Esophagus muscularis mucosa (tissue), 4 donors: ENCODE measurements at regions not wholly inside any gene's neighbourhood (a gene's known extent, or its start where the extent isn't known, plus 50 kb on each side); places are given as distances from the start of the nearest gene placed in this dataset.

Source experiments
- DNase-seq: peaks from one replicate; pipeline ENCODE4 v3.0.0-alpha.2; 2017; ENCODE audit errors: extremely low spot score
- H3K27ac ChIP-seq, 4 donors: fragments of 200-600 bp; sonication (generic); replicated peaks in 1 of 4; 1 replicate in 3 of 4; 2 replicates in 1 of 4; pipeline ENCODE4 v1.5.1; 2016 to 2019; ENCODE audit warnings: mild to moderate bottlenecking in 1 of 4
- H3K27me3 ChIP-seq, 4 donors: fragments of 200-600 bp; sonication (generic); one replicate each; pipeline versions ENCODE4 v1.5.1 to v1.6.0; 2016 to 2019
- H3K36me3 ChIP-seq, 4 donors: fragments of 200-600 bp; sonication (generic); one replicate each; pipeline ENCODE4 v1.5.1; 2016 to 2019
- H3K4me1 ChIP-seq, 4 donors: fragments of 200-600 bp; sonication (generic); one replicate each; pipeline ENCODE4 v1.5.1; 2016 to 2019
- H3K4me3 ChIP-seq, 4 donors: fragments of 200-600 bp; sonication (generic); 1 replicate in 2 of 4; 2 replicates in 2 of 4; pipeline ENCODE4 v1.5.1; 2016 to 2019; ENCODE audit warnings: mild to moderate bottlenecking in 4 of 4, moderate library complexity in 1 of 4
- H3K9me3 ChIP-seq, 4 donors: fragments of 200-600 bp; sonication (generic); 1 replicate in 3 of 4; 2 replicates in 1 of 4; pipeline ENCODE4 v1.5.1; 2016 to 2019
- CTCF ChIP-seq, 3 experiments: fragments of 200-600 bp in 2 of 3; fragments of 450-650 bp in 1 of 3; sonication (generic) in 2 of 3; IDR thresholded peaks; one replicate each; pipeline ENCODE4 v1.5.1; 2017 to 2019; ENCODE audit warnings: antibody characterized with exemption in 3 of 3, mild to moderate bottlenecking in 2 of 3, moderate library complexity in 1 of 3
- EP300 ChIP-seq: sonication (generic); formaldehyde crosslinking; IDR thresholded peaks from one replicate; pipeline ENCODE4 v1.6.1; 2017; ENCODE audit warnings: antibody characterized with exemption
- POLR2A ChIP-seq: fragments of 450-650 bp; IDR thresholded peaks from one replicate; pipeline ENCODE4 v1.6.1; 2017; ENCODE audit warnings: antibody characterized with exemption, moderate library complexity, mild to moderate bottlenecking, low read depth
- POLR2AphosphoS5 ChIP-seq, 2 donors: sonication (generic); formaldehyde crosslinking; IDR thresholded peaks; one replicate each; pipeline ENCODE4 v1.6.1; 2017; ENCODE audit warnings: antibody characterized with exemption in 2 of 2
- WGBS: methylation state at CpG from one replicate; pipeline ENCODE4 v1.1.5; 2018; 5-methylcytosine and 5-hydroxymethylcytosine counted together
- intact Hi-C: fragments of 100-400 bp; cut with DNase I; formaldehyde crosslinking; loops from one replicate; pipeline ENCODE4 v1.15.1; 2023

DNA sequence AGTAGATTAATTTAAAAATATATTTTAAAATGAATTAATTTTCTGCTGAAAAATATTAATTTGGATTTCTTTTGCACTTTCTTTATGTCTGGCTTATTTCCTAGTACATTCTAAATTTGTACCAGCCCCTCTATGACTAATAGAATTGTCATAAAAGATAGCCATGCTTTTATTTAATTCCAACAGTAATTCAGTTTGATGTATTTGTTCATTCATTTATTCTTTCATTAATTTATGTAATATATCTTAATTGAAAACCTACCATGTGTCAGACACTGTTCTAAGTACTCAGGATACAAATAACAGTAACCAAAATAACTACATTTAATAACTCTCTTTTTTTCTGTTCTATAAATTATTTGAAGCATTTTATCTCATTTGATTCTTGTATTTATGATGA, 264.0 kb upstream of the CCDC179 start:
- Histone ChIP-seq H3K27ac (no peak overlapping the region), H3K36me3 (no peaks in the 10 kb centered on the region), H3K4me3 (no peak overlapping the region), H3K27me3 (no peaks in the 10 kb centered on the region), H3K4me1 (no peaks in the 10 kb centered on the region), H3K9me3 (no peaks in the 10 kb centered on the region)
- DNase-seq, result no peak
- intact Hi-C loops, result no loop called here
- TF ChIP-seq EP300 (no peak), POLR2A (no peak), POLR2AphosphoS5 (IDR thresholded peaks at IDR 0.05) (no peak), CTCF (IDR thresholded peaks at IDR 0.05) (no peak)

DNA sequence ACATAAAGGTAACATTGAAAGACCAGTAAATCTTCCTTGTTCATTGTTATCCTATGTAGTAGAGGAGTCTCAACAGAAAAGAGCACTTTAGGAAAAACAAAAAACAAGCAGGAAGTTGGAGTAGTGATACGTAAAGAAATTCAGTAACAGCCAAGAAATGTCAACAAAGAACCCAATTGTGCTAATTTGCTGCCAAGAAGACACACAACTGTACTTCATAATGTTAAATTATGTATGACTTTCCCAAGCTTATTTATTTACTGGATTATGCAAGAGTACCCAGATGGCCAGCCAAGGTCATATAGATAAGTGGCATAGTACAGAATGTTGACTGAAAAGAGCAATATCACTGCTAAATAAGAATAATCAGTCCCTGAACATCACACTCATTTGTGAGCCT, 264.7 kb upstream of the CCDC179 start:
- H3K4me3 ChIP-seq, result no peak overlapping the region
- no peaks in the 10 kb centered on the region for H3K9me3 ChIP-seq
- no peaks in the 10 kb centered on the region for H3K4me1 ChIP-seq
- H3K36me3 ChIP-seq, result no peaks in the 10 kb centered on the region
- TF ChIP-seq CTCF (IDR thresholded peaks at IDR 0.05), result no peak
- TF ChIP-seq POLR2AphosphoS5 (IDR thresholded peaks at IDR 0.05), result no peak
- no peak for TF ChIP-seq POLR2A
- TF ChIP-seq EP300, result no peak
- no peak for DNase-seq
- 83% methylated on average over 1 of the region's 1 CpG for WGBS
- no peaks in the 10 kb centered on the region for H3K27me3 ChIP-seq
- H3K27ac ChIP-seq, result no peak overlapping the region
- intact Hi-C loops, result no loop called here

- intact Hi-C loops, result no loop called here
- Histone ChIP-seq H3K9me3 (no peaks in the 10 kb centered on the region), H3K27ac (no peak overlapping the region), H3K4me1 (no peaks in the 10 kb centered on the region), H3K27me3 (no peaks in the 10 kb centered on the region), H3K4me3 (no peak overlapping the region), H3K36me3 (no peaks in the 10 kb centered on the region)
- WGBS, result 78% methylated on average over 2 of the region's 2 CpGs
- no peak for TF ChIP-seq POLR2A
- no peak for TF ChIP-seq POLR2AphosphoS5 (IDR thresholded peaks at IDR 0.05)
- TF ChIP-seq EP300, result no peak
- no peak for TF ChIP-seq CTCF (IDR thresholded peaks at IDR 0.05)
- DNase-seq, result no peak
Observed at GRCh38 chr11:23127706-23128105, 267.4 kb upstream of the CCDC179 start.

DNA sequence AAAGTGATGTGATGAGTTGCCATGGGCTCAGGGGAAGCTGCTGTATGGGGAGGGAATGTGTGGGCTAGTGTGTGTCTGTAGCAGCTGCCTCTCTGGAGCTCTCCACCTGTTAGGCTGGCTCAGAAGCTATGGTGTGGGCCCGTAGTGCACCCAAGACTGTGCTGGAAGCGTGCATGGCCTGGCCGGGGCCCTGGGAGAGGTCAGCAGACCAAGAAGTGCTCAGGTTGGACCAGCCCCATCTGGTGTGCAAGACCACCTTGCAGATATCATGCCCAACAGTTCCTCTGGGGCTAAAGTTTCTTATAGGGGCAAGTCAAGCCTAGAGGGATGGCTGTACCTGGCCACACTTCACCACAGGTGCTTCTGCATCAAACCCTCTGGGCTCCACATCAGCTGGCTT, 274.4 kb upstream of the CCDC179 start:
- Histone ChIP-seq H3K27ac (no peak overlapping the region), H3K4me3 (no peak overlapping the region), H3K9me3 (no peaks in the 10 kb centered on the region), H3K27me3 (no peaks in the 10 kb centered on the region), H3K36me3 (no peaks in the 10 kb centered on the region), H3K4me1 (no peaks in the 10 kb centered on the region)
- TF ChIP-seq EP300 (no peak), POLR2A (no peak), POLR2AphosphoS5 (IDR thresholded peaks at IDR 0.05) (no peak), CTCF (IDR thresholded peaks at IDR 0.05) (no peak)
- WGBS, result 100% methylated on average over 2 of the region's 3 CpGs
- intact Hi-C loops, result no loop called here
- no peak for DNase-seq

DNA sequence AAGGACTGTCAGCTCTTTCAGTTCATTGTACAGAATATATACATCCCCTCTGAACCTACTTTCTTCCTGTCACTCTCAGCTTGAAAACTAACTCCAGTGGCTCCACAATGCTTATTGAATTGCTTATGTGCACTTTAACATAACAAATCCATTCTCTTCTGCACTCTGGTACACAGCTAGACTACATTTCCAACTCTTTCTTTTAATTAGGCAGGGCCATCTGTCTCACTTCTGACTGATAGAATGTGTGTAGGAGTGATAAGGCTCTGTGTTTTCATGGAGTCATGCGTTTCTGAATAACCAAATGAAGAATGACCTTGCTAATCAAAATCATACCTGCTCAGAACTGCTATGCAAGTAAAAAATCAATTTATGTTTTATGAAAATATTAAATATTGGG, 278.5 kb upstream of the CCDC179 start:
- no peak for TF ChIP-seq POLR2AphosphoS5 (IDR thresholded peaks at IDR 0.05)
- no peak for TF ChIP-seq EP300
- no peak for TF ChIP-seq CTCF (IDR thresholded peaks at IDR 0.05)
- no peak for TF ChIP-seq POLR2A
- DNase-seq, result no peak

More for the DNA sequence above, 278.5 kb upstream of the CCDC179 start:
- intact Hi-C loops, result no loop called here
- Histone ChIP-seq H3K27ac (no peak overlapping the region), H3K9me3 (no peaks in the 10 kb centered on the region), H3K4me1 (no peaks in the 10 kb centered on the region), H3K4me3 (no peak overlapping the region), H3K27me3 (no peaks in the 10 kb centered on the region), H3K36me3 (no peaks in the 10 kb centered on the region)
- 72% methylated on average over 1 of the region's 1 CpG for WGBS
